KMS-11 (cell line): ENCODE measurements at regions not wholly inside any gene's neighbourhood (a gene's known extent, or its start where the extent isn't known, plus 50 kb on each side); places are given as distances from the start of the nearest gene placed in this dataset.

Source experiments
- H2AFZ ChIP-seq: fragments of 200-600 bp; sonication (generic); 2 replicates; pipeline ENCODE4 v1.6.1; 2016; ENCODE audit warnings: antibody characterized with exemption, mixed run types, low read depth
- H3K27ac ChIP-seq: fragments of 200-600 bp; sonication (generic); 2 replicates; pipeline ENCODE4 v1.6.1; 2016; ENCODE audit warnings: mild to moderate bottlenecking, mixed run types
- H3K27me3 ChIP-seq: fragments of 200-600 bp; sonication (generic); 2 replicates; pipeline ENCODE4 v1.6.1; 2017; ENCODE audit warnings: mild to moderate bottlenecking, low read depth, mixed run types, moderate library complexity; ENCODE audit not compliant: insufficient read depth
- H3K36me3 ChIP-seq: fragments of 200-600 bp; sonication (generic); 2 replicates; pipeline ENCODE4 v1.6.1; 2017; ENCODE audit warnings: mild to moderate bottlenecking, mixed run types; ENCODE audit not compliant: insufficient read depth
- H3K4me1 ChIP-seq: fragments of 200-600 bp; sonication (generic); 2 replicates; pipeline ENCODE4 v1.6.1; 2016; ENCODE audit warnings: mild to moderate bottlenecking, low read depth, mixed run types; ENCODE audit not compliant: poor library complexity, severe bottlenecking
- H3K4me2 ChIP-seq: fragments of 200-600 bp; sonication (generic); 2 replicates; pipeline ENCODE4 v1.7.0; 2016; ENCODE audit warnings: mild to moderate bottlenecking, mixed run types
- H3K4me3 ChIP-seq: fragments of 200-600 bp; sonication (generic); IDR thresholded peaks from 2 replicates; pipeline ENCODE4 v1.6.1; 2017; ENCODE audit warnings: low read depth, low read length, mixed read lengths; ENCODE audit not compliant: insufficient read depth
- H3K79me2 ChIP-seq: fragments of 200-600 bp; sonication (generic); 2 replicates; pipeline ENCODE4 v1.6.1; 2016; ENCODE audit warnings: low read depth, mixed run types; ENCODE audit not compliant: insufficient read depth
- H3K9ac ChIP-seq: fragments of 200-600 bp; sonication (generic); 2 replicates; pipeline ENCODE4 v1.6.1; 2016; ENCODE audit warnings: mild to moderate bottlenecking, mixed run types
- H4K20me1 ChIP-seq: fragments of 200-600 bp; sonication (generic); 2 replicates; pipeline ENCODE4 v1.6.1; 2016; ENCODE audit warnings: mild to moderate bottlenecking, mixed run types; ENCODE audit not compliant: insufficient read depth
- CTCF ChIP-seq: fragments of 200-600 bp; sonication (generic); conservative IDR thresholded peaks from 2 replicates; pipeline ENCODE4 v1.6.1; 2017; ENCODE audit warnings: low read depth, mild to moderate bottlenecking, antibody characterized with exemption, low read length, moderate library complexity, mixed read lengths

- H3K4me2 ChIP-seq = no peak overlapping the region
- H3K36me3 ChIP-seq = no peaks in the 10 kb centered on the region
- no peaks in the 10 kb centered on the region for H4K20me1 ChIP-seq
- H3K27ac ChIP-seq = no peak overlapping the region
- no peaks in the 10 kb centered on the region for H3K79me2 ChIP-seq
- H3K4me3 ChIP-seq = no peak overlapping the region
- TF ChIP-seq CTCF = no peak
- peaks cover 9% of the 10 kb centered on the region; the same call in 1 of the 2 replicates for H3K27me3 ChIP-seq
- H3K4me1 ChIP-seq = no peaks in the 10 kb centered on the region
- H2AFZ ChIP-seq = no peak overlapping the region
- no peak overlapping the region for H3K9ac ChIP-seq
These were observed 135.1 kb downstream of the MN1 start for GRCh38 chr22:27666272-27666997.

- Histone ChIP-seq H3K9ac (no peak overlapping the region), H3K27me3 (peaks cover 5% of the 10 kb centered on the region; the same call in 1 of the 2 replicates), H3K27ac (no peak overlapping the region), H3K4me3 (no peak overlapping the region), H4K20me1 (no peaks in the 10 kb centered on the region), H3K4me2 (no peak overlapping the region), H2AFZ (no peak overlapping the region), H3K4me1 (no peaks in the 10 kb centered on the region), H3K36me3 (no peaks in the 10 kb centered on the region), H3K79me2 (no peaks in the 10 kb centered on the region)
- no peak for TF ChIP-seq CTCF
These were observed 134.3 kb downstream of the MN1 start for GRCh38 chr22:27667121-27667843.

- H3K27me3 ChIP-seq = peaks cover 5% of the 10 kb centered on the region; the same call in 1 of the 2 replicates
- H3K36me3 ChIP-seq = no peaks in the 10 kb centered on the region
- no peak overlapping the region for H3K27ac ChIP-seq
- no peaks in the 10 kb centered on the region for H3K4me1 ChIP-seq
- no peak overlapping the region for H3K9ac ChIP-seq
- no peak for TF ChIP-seq CTCF
- H3K4me3 ChIP-seq = no peak overlapping the region
- no peak overlapping the region for H3K4me2 ChIP-seq
- H3K79me2 ChIP-seq = no peaks in the 10 kb centered on the region
- no peak overlapping the region for H2AFZ ChIP-seq
- H4K20me1 ChIP-seq = no peaks in the 10 kb centered on the region
These were observed 132.4 kb downstream of the MN1 start for GRCh38 chr22:27668828-27669797.

- no peaks in the 10 kb centered on the region for H4K20me1 ChIP-seq
- H3K9ac ChIP-seq = no peak overlapping the region
- H3K4me1 ChIP-seq = no peaks in the 10 kb centered on the region
- H3K27me3 ChIP-seq = no peaks in the 10 kb centered on the region; the same call in 1 of the 2 replicates
- no peak for TF ChIP-seq CTCF
- H3K4me3 ChIP-seq = no peak overlapping the region
- no peaks in the 10 kb centered on the region for H3K79me2 ChIP-seq
- H3K4me2 ChIP-seq = no peak overlapping the region
- no peaks in the 10 kb centered on the region for H3K36me3 ChIP-seq
- no peak overlapping the region for H3K27ac ChIP-seq
- H2AFZ ChIP-seq = no peak overlapping the region
These were observed 131.6 kb downstream of the MN1 start for GRCh38 chr22:27669798-27670599.
